Suppressor macrophage treated with lipopolysaccharide for 4 hours (primary cell): ENCODE measurements at regions not wholly inside any gene's neighbourhood (a gene's known extent, or its start where the extent isn't known, plus 50 kb on each side); places are given as distances from the start of the nearest gene placed in this dataset.
A peak's percentile ranks its signal among the peaks of the same experiment; 100 is the strongest.
"Not testable (repeated sequence)": the region's sequence is repeated elsewhere in the genome, so short reads cannot be mapped to it uniquely, and the experiment has no call there.

ENCODE experiments used
- DNase-seq: peaks from one replicate; pipeline ENCODE4 v3.0.0-alpha.2; 2020

DNA sequence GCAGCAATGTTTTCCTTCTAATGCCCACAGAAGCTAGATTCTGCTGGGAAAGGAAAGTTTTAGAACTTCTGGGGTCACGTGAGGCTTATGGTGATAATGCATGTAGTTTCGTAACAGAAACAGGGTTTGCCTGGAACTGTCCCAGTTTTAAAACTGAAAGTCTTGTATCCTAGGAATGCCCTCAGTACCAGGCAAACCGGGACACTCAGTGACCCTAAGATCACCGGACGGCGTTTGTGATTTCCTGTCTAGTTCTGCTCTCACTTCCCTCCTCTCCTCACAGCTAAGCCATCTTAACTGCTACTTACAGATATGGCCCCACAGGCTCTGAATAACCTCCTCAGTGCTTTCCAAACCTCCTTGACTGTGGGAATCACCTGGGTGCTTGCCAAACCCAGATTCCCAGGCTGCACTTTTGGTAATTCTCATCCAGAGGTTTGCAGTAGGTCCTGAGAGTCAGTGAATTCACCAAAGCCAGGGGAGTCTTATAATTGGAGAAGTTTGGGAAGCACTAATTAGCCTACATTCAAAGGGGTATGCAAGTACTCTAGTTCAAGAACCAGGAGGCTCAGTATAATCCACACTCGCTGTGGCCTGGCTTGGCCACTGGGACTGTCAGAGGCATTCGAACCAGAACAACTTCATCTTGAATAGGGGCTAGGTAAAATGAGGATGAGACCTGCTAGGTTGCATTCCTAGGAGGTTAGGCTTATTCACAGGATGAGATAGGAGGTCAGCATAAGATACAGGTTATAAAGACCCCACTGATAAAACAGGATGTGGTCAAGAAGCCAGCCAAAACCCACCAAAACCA is 231.6 kb upstream of the MYLIP start:
- peak; percentile 94 for DNase-seq

- DNase-seq, result no peak
These were observed 232.3 kb upstream of the DTNBP1 start for GRCh38 chr6:15894973-15895725.

DNA sequence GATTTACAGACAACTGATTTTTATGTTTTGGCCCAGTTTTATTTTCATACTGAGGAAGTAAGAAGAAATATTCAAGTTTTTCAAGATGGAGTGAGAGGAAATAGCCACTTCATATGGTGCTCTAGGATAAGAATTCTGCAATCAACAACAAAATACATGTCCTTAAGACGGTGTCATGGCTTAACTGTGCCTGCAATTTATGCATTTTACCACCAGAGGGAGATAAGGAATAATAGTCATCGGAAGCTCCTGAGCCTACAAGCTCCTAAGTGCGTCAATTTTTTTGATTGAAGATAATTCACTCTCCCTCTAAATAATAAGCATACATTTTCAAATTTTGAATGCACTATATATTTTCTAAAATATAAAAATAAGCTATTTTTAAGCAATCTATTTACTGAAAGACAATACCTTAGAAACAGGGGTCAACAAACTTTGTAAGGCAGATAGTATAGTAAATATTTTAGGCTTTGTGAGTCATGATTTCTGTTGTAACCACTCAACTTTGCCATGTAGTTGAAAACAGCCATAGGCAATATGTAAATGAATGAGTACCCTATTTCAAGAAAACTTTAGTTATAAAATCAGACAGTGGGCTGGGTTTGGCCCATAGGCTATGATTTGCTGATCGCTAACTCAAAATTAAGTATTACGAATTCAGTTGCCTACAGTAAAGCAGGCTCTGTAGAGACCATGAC is 230.9 kb upstream of the DTNBP1 start:
- peak; percentile 66 for DNase-seq

DNA sequence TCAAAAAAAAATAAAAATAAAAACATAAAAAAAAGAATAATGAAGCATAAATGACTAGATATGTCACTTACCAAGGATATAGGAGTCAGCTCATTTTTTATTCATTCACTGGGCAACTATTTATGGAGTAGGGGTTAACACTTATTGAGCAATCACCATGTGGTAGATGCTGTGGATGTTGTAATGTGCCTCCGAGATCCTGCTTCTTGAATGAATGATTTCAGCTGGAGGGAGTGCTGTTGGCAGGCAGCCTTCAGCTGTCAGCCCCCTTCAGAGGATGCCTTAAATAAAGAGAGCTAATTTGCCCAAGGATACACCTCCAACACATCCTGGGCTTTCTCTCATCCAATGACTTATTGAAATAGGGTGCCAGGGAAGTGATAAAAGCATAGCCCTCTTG is 229.5 kb upstream of the DTNBP1 start:
- DNase-seq, result peak; percentile 67

GRCh38 chr6:15888798-15889772 is 226.3 kb upstream of the DTNBP1 start:
- peak; percentile 57 for DNase-seq

DNA sequence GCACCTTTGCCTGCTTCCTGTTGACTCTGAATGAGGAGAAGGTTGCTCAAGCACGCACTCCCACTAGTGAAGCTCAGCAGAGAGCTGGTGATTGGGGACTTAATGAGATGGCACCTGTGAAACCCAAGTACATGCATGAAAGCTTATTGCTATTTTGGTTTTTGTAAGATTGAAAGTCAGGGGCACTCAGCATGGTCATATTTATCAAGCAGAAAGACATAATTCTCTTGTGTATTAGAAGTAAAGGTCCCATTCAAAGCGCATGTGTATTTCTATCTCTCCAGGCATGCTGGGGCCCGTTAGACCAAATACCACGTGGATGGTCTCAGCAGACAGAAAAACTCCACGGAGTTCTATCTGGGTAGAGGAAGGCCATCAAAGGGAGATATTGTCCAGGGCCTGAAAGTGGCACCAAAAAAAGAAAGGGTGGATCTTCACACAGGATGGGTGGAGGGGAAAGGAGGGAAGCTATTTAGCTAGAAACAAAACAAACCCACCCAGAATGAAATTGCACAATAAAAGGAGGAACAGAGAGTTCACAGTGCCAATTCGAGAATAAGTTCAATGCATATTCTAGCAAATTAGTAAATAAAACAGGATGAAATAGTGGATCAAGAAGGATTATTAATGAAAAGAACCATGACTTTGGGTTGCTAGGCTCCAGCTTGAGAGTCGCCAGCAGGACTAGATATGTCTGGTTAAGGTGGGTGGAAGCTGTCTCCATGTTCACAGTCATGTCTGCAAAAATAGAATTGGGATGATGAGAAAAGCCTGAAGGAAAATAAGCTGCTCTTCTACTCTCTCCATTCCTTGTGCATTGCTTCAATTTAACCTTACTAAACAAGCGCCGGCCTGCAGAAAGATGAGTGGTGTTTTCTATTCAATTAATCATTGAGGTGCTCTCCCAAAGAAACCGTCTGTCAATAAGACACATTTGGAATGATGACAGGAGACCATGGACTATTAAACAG is 224.9 kb upstream of the DTNBP1 start:
- no peak for DNase-seq

- DNase-seq, result no peak
These were observed 222.8 kb upstream of the DTNBP1 start for GRCh38 chr6:15885624-15886023.

DNA sequence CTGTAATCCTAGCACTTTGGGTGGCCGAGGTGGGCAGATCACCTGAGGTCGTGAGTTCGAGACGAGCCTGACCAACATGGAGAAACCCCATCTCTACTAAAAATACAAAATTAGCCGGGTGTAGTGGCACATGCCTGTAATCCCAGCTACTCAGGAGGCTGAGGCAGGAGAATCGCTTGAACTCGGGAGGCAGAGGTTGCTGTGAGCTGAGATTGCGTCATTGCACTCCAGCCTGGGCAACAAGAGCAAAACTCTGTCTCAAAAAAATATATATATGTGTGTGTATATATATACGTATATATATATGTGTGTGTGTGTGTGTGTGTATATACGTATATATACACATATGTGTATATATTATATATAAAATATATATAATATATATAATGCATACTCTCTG is 220.8 kb upstream of the DTNBP1 start:
- not testable (repeated sequence) for DNase-seq

GRCh38 chr6:15882915-15883314 is 220.1 kb upstream of the DTNBP1 start:
- DNase-seq, result no peak

GRCh38 chr6:15882345-15882744 is 219.5 kb upstream of the DTNBP1 start:
- no peak for DNase-seq

DNA sequence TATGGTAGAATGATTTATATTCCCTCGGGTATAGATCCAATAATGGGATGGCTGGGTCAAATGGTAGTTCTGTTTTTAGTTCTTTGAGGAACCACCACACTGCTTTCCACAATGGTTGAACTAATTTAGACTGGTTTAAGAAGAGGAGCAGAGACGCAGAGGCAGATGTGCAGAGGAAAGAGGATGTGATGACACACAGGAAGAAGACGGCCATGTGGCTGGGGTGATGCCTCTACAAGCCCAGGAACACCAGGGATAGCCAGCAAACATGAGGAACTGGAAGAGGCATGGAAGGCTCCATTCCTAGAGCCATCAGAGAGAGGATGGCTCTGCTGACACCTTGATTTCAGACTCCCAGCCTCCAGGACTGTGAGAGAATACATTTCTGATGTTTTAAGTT is 218.3 kb upstream of the DTNBP1 start:
- peak; percentile 67 for DNase-seq

- DNase-seq, result no peak
These were observed 217.6 kb upstream of the DTNBP1 start for GRCh38 chr6:15880262-15880973.

- peak; percentile 45 for DNase-seq
These were observed 216.8 kb upstream of the DTNBP1 start for GRCh38 chr6:15879371-15880261.

- DNase-seq, result peak; percentile 68
These were observed 214.4 kb upstream of the DTNBP1 start for GRCh38 chr6:15877231-15877630.

DNA sequence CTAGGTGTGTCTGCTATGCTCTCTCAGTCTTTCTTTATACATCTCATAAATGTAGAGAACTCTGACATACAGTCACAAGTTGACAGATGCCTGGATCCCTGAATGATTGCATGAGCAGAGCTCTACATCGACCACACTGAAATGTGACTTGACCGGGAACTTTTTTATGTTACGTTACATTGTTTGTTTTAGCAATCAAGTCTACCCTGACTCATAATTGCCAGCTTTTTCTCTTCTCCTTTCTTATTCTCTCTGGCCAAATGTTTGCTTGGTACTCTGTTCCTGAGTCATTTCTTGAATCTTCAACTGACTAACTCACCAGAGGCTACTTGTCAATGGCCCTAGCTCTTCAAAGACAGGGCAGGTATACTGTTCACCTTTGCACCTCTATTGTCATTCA is 213.6 kb upstream of the DTNBP1 start:
- DNase-seq, result peak; percentile 93

DNA sequence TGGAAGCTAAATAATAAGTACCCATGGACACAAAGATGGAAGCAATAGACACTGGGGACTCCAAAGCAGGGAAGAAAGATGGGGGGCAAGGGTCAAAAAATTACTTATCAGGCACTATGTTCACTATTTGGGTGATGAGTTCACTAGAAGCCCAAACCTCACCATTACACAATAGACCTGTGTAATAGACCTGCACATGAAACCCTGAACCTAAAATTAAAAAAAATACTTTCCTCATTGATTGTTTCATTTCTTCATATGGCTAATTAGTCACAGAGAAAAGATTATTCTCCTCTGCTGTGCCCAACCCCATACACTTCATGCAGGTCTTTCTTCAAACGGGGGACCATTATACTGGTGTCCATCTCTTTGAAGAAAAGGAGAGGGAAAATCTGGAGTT is 213.0 kb upstream of the DTNBP1 start:
- no peak for DNase-seq

DNA sequence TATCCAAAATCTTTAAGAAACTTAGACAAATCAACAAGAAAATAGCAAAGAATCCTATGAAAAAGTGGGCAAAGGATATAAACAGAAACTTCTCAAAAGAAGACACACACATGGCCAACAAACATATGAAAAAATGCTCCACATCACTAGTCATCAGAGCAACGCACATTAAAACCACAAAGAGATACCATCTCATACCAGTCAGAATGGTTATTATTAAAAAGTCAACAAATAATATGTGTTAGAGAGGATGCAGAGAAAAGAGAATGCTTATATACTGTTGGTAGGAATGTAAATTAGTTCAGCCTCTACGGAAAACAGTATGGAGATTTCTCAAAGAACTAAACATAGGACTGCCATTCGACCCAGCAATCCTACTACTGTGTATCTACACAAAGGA is 212.0 kb upstream of the DTNBP1 start:
- no peak for DNase-seq

DNA sequence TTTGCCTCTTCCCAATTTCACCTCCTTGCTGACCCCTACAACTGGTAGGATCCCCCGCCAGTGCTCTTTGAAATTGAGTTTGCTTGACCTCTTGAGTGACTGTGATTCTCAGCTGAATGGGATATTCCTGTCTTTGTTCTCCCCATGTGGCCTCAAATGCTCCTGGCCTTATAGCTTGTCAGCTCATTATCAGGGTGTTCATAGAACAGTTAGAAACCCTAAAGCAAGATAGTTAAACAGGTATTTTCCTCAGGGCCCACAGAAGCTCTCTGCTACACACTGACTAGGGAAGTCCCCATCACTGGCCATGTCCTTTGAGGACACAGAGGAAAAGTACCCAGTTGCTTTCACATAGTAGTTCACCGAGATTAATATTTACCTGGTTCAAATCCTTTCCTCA is 211.5 kb upstream of the DTNBP1 start:
- DNase-seq, result no peak
